ENCODE measurements at regions not wholly inside any gene's neighbourhood (a gene's known extent, or its start where the extent isn't known, plus 50 kb on each side); places are given as distances from the start of the nearest gene placed in this dataset.

DNA sequence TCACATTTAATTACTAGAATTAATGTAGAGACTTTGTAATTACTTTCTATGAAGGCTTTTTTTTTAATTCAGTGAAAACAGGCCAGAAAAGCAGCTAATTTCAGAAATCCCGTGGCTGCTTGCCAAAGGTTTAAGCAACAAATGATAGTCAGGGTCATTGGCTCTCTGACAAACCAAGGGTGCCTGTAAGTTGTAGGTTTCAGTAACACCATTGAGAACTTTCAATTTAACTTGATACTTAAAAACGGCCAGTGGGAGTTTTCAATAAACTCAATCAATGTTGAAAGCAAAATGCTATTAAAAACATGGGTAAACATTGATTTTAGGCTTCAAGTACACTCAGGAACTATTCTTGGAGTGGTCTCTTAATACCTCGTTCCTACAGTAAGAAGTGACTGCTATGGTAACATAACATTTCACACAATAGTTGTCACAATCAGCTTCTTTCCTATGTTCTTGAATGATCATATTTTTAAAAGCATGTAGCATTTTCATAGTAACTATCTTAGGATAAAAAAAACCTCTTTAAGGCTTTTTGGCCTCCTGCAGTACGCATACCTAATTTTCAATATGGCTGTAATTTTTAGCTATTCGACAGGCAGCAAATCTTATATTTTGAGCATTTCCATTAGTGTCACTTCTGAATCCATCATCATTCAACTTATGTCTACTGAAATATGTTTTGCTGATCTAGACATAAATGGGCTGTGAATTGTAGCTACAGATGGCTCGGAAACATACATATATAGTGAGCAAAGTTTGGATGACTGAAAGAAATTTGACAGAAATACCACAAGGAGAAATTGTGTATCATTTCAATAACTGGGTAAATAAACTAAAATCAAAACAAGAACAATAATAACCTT lies 592.1 kb upstream of the GBE1 start:
- no peaks in the 10 kb centered on the region for H3K4me1 ChIP-seq (ENCODE audit: control insufficient read depth in 2 of 2, insufficient read depth in 2 of 2, low read length in 2 of 2)
- no peaks in the 10 kb centered on the region for H3K36me3 ChIP-seq (ENCODE audit: control insufficient read depth in 2 of 2, insufficient read depth in 2 of 2, low read length in 1 of 2)
- no peak for DNase-seq (ENCODE audit: low read depth in 6 of 9, low spot score in 9 of 9)
- no peaks in the 10 kb centered on the region for H3K9me3 ChIP-seq (ENCODE audit: control insufficient read depth in 2 of 2, insufficient read depth in 1 of 2, low read length in 1 of 2)
- H3K4me3 ChIP-seq (ENCODE audit: low read length in 2 of 2) = no peak overlapping the region
- 90% methylated on average over 6 of the region's 6 CpGs for WGBS
- no peaks in the 10 kb centered on the region for H3K27me3 ChIP-seq (ENCODE audit: control insufficient read depth in 2 of 2, insufficient read depth in 1 of 2, low read length in 1 of 2)
- no peak overlapping the region for H3K27ac ChIP-seq (ENCODE audit: low read depth in 1 of 2, low read length in 1 of 2)

DNA sequence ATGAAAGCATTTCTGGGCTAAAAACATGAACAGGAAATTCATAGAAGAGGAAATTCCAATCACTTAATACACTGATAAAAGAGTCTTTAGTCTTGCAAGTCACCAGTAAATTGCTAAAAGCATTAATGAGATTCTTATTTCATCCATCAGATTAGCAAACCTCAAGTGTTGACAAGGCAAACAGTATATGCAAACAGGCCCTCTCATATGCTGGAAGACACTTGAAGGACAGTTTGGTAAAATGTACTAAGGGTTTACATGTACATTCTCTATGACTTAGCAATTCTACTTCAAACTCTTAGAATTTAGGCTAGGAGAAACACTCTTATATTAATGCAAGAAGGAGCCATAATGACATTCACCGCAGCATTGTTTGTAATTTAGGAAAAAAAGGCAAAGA lies 586.1 kb upstream of the GBE1 start:
- H3K4me3 ChIP-seq (ENCODE audit: low read length in 2 of 2) = no peak overlapping the region
- H3K27ac ChIP-seq (ENCODE audit: low read depth in 1 of 2, low read length in 1 of 2) = no peak overlapping the region
- H3K36me3 ChIP-seq (ENCODE audit: control insufficient read depth in 2 of 2, insufficient read depth in 2 of 2, low read length in 1 of 2) = no peaks in the 10 kb centered on the region
- no peaks in the 10 kb centered on the region for H3K27me3 ChIP-seq (ENCODE audit: control insufficient read depth in 2 of 2, insufficient read depth in 1 of 2, low read length in 1 of 2)
- DNase-seq (ENCODE audit: low read depth in 6 of 9, low spot score in 9 of 9) = no peak
- WGBS = 97% methylated on average over 1 of the region's 1 CpG
- H3K9me3 ChIP-seq (ENCODE audit: control insufficient read depth in 2 of 2, insufficient read depth in 1 of 2, low read length in 1 of 2) = no peaks in the 10 kb centered on the region
- H3K4me1 ChIP-seq (ENCODE audit: control insufficient read depth in 2 of 2, insufficient read depth in 2 of 2, low read length in 2 of 2) = no peaks in the 10 kb centered on the region

DNA sequence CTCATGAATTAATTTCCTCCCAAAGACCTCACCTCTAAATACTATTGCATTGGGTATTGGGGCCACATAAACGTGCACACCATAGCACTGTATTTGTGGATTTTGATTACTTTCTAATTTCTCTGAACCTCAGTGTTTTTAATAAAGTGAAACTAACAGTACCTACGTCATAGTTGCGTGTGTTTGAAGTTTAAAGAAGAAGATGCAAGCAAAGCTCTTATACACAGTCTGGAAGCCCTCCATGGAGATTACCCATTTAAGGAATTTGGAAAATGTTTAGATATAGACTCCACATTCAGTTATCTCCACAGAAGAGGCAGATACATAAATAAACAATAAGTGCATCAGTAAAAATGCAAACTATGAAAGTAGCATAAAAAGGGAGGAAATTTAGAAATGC lies 581.1 kb upstream of the GBE1 start:
- no peaks in the 10 kb centered on the region for H3K4me1 ChIP-seq (ENCODE audit: control insufficient read depth in 2 of 2, insufficient read depth in 2 of 2, low read length in 2 of 2)
- WGBS = 95% methylated on average over 3 of the region's 3 CpGs

DNA sequence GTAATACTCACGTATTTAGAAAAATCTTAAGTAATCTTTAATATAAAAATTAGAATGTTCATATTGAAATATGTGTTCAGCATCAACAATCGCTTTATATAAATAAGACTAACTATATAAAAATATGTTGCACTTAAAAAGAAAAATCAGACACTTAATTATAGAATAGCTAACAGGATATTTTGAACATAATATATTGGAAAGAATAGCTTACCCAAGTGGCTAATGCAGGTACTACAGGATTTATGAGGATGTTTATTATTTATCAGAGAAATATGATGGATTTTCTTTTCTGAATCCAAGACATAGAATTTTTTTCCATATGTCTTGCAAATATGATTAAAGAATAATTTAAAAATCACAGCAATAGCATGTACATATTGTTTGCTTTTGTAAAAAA lies 567.9 kb upstream of the GBE1 start:
- Histone ChIP-seq H3K4me3 (ENCODE audit: low read length in 2 of 2) (no peak overlapping the region), H3K4me1 (ENCODE audit: control insufficient read depth in 2 of 2, insufficient read depth in 2 of 2, low read length in 2 of 2) (no peaks in the 10 kb centered on the region), H3K9me3 (ENCODE audit: control insufficient read depth in 2 of 2, insufficient read depth in 1 of 2, low read length in 1 of 2) (no peaks in the 10 kb centered on the region), H3K36me3 (ENCODE audit: control insufficient read depth in 2 of 2, insufficient read depth in 2 of 2, low read length in 1 of 2) (no peaks in the 10 kb centered on the region), H3K27me3 (ENCODE audit: control insufficient read depth in 2 of 2, insufficient read depth in 1 of 2, low read length in 1 of 2) (no peaks in the 10 kb centered on the region), H3K27ac (ENCODE audit: low read depth in 1 of 2, low read length in 1 of 2) (no peak overlapping the region)
- WGBS = 73% methylated on average over 2 of the region's 2 CpGs
- no peak for DNase-seq (ENCODE audit: low read depth in 6 of 9, low spot score in 9 of 9)

More for the DNA sequence above, 581.1 kb upstream of the GBE1 start:
- Histone ChIP-seq H3K27me3 (ENCODE audit: control insufficient read depth in 2 of 2, insufficient read depth in 1 of 2, low read length in 1 of 2) (no peaks in the 10 kb centered on the region), H3K4me3 (ENCODE audit: low read length in 2 of 2) (no peak overlapping the region), H3K9me3 (ENCODE audit: control insufficient read depth in 2 of 2, insufficient read depth in 1 of 2, low read length in 1 of 2) (no peaks in the 10 kb centered on the region), H3K36me3 (ENCODE audit: control insufficient read depth in 2 of 2, insufficient read depth in 2 of 2, low read length in 1 of 2) (no peaks in the 10 kb centered on the region), H3K27ac (ENCODE audit: low read depth in 1 of 2, low read length in 1 of 2) (no peak overlapping the region)
- DNase-seq (ENCODE audit: low read depth in 6 of 9, low spot score in 9 of 9) = no peak

DNA sequence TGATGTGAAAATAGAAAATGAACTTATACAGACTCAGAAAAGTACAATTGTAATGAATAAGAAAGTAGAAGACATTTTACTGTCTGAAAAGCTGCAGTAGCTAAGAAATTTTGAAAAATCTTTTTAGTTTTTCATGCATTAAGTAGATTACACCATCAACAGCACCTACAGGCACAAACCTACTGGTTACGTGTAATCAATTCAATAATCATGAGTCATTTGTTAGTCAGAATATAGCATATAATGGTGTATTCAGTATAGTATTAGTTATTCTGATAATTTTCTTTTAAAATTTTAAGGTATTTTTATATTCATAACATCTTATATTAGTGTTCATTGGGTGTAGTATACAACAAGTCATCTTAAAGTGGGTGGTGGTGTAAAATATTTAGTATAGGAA lies 550.5 kb upstream of the GBE1 start:
- Histone ChIP-seq H3K27me3 (ENCODE audit: control insufficient read depth in 2 of 2, insufficient read depth in 1 of 2, low read length in 1 of 2) (no peaks in the 10 kb centered on the region), H3K27ac (ENCODE audit: low read depth in 1 of 2, low read length in 1 of 2) (no peak overlapping the region), H3K9me3 (ENCODE audit: control insufficient read depth in 2 of 2, insufficient read depth in 1 of 2, low read length in 1 of 2) (no peaks in the 10 kb centered on the region), H3K4me3 (ENCODE audit: low read length in 2 of 2) (no peak overlapping the region), H3K36me3 (ENCODE audit: control insufficient read depth in 2 of 2, insufficient read depth in 2 of 2, low read length in 1 of 2) (no peaks in the 10 kb centered on the region), H3K4me1 (ENCODE audit: control insufficient read depth in 2 of 2, insufficient read depth in 2 of 2, low read length in 2 of 2) (no peaks in the 10 kb centered on the region)
- DNase-seq (ENCODE audit: low read depth in 6 of 9, low spot score in 9 of 9) = no peak
- WGBS = 96% methylated on average over 1 of the region's 1 CpG

DNA sequence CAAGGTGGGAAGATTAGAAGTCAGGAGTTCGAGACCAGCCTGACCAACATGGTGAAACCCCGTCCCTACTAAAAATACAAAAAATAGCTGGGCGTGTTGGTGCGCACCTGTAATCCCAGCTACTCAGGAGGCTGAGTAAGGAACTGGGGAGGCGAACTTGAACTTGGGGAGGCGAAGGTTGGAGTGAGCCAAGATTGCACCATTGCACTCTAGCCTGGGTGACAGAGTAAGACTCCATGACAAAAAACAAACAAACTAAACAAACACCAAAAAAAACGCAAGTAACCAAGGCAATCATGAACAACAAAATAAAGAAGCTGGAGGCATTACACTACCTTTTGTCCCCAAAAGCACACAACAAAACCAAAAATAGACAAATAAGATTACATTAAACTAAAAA lies 547.3 kb upstream of the GBE1 start:
- Histone ChIP-seq H3K27me3 (ENCODE audit: control insufficient read depth in 2 of 2, insufficient read depth in 1 of 2, low read length in 1 of 2) (no peaks in the 10 kb centered on the region), H3K36me3 (ENCODE audit: control insufficient read depth in 2 of 2, insufficient read depth in 2 of 2, low read length in 1 of 2) (no peaks in the 10 kb centered on the region), H3K4me3 (ENCODE audit: low read length in 2 of 2) (no peak overlapping the region), H3K4me1 (ENCODE audit: control insufficient read depth in 2 of 2, insufficient read depth in 2 of 2, low read length in 2 of 2) (no peaks in the 10 kb centered on the region), H3K27ac (ENCODE audit: low read depth in 1 of 2, low read length in 1 of 2) (no peak overlapping the region), H3K9me3 (ENCODE audit: control insufficient read depth in 2 of 2, insufficient read depth in 1 of 2, low read length in 1 of 2) (peaks cover 0 to 6% of the 10 kb centered on the region in 2 donors)
- 93% methylated on average over 7 of the region's 7 CpGs for WGBS
- no peak for DNase-seq (ENCODE audit: low read depth in 6 of 9, low spot score in 9 of 9)

DNA sequence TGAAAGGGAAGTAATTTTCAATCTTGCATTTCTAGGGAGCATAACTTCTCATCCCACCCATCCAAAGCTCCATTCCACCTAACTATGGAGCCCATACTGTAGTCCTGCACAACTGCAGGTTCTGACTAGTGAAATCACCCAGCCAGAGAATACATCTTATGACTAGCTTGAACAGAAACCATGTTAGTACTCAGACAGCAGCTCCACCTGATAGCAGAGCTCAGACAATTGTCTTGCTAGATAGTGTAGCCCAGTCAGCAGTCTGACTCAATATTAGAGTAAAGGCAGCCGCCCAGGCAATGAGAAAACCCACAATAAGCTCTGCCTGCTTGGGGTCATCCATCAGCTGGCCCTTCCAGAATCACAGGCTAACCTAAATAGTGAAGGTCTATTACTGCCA lies 544.7 kb upstream of the GBE1 start:
- Histone ChIP-seq H3K4me1 (ENCODE audit: control insufficient read depth in 2 of 2, insufficient read depth in 2 of 2, low read length in 2 of 2) (no peaks in the 10 kb centered on the region), H3K27ac (ENCODE audit: low read depth in 1 of 2, low read length in 1 of 2) (no peak overlapping the region), H3K27me3 (ENCODE audit: control insufficient read depth in 2 of 2, insufficient read depth in 1 of 2, low read length in 1 of 2) (no peaks in the 10 kb centered on the region), H3K4me3 (ENCODE audit: low read length in 2 of 2) (no peak overlapping the region), H3K9me3 (ENCODE audit: control insufficient read depth in 2 of 2, insufficient read depth in 1 of 2, low read length in 1 of 2) (peaks cover 0 to 6% of the 10 kb centered on the region in 2 donors), H3K36me3 (ENCODE audit: control insufficient read depth in 2 of 2, insufficient read depth in 2 of 2, low read length in 1 of 2) (no peaks in the 10 kb centered on the region)
- 96% methylated on average over 1 of the region's 1 CpG for WGBS
- no peak for DNase-seq (ENCODE audit: low read depth in 6 of 9, low spot score in 9 of 9)

DNA sequence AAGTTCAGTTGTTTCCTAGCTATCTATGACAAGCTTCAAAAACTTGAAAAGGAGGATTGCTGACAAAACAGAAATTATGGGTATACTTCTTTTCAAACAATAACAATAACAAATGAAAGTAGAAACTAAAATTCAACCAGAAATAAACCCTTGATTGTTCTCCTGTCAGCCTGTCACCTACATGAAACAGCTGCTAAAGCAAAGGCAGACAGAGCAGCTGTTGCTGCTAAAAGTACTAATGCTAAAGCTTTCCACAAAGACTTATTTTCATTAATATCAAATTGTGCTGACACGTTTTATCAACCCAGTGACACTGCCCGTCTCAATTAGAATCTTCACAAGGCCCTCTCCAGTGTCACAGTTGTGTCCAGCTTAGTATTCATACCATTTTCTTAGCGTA lies 533.2 kb upstream of the GBE1 start:
- 81% methylated on average over 3 of the region's 3 CpGs for WGBS
- Histone ChIP-seq H3K4me1 (ENCODE audit: control insufficient read depth in 2 of 2, insufficient read depth in 2 of 2, low read length in 2 of 2) (no peaks in the 10 kb centered on the region), H3K27me3 (ENCODE audit: control insufficient read depth in 2 of 2, insufficient read depth in 1 of 2, low read length in 1 of 2) (no peaks in the 10 kb centered on the region), H3K9me3 (ENCODE audit: control insufficient read depth in 2 of 2, insufficient read depth in 1 of 2, low read length in 1 of 2) (no peaks in the 10 kb centered on the region), H3K36me3 (ENCODE audit: control insufficient read depth in 2 of 2, insufficient read depth in 2 of 2, low read length in 1 of 2) (no peaks in the 10 kb centered on the region), H3K27ac (ENCODE audit: low read depth in 1 of 2, low read length in 1 of 2) (no peak overlapping the region), H3K4me3 (ENCODE audit: low read length in 2 of 2) (no peak overlapping the region)
- no peak for DNase-seq (ENCODE audit: low read depth in 6 of 9, low spot score in 9 of 9)

DNA sequence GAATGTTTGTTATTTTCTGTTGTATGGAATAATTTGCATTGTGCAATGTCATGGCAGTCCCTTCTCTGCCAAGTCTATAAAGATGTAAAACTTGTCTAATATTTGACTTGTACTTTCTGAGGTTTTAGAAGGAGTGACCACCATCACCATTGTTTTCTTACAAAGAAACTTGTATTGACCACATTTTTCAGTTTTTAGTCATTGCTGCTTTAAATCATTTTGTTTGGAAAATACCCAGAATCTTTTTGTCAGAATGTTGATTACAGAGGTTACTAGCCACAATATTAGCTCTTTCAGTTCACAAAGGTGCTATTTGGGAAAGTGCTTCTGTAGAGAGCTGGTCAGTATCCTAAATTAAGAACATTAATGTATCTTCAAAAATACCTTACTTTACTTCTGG lies 532.4 kb upstream of the GBE1 start:
- Histone ChIP-seq H3K9me3 (ENCODE audit: control insufficient read depth in 2 of 2, insufficient read depth in 1 of 2, low read length in 1 of 2) (no peaks in the 10 kb centered on the region), H3K27ac (ENCODE audit: low read depth in 1 of 2, low read length in 1 of 2) (no peak overlapping the region), H3K4me3 (ENCODE audit: low read length in 2 of 2) (no peak overlapping the region), H3K27me3 (ENCODE audit: control insufficient read depth in 2 of 2, insufficient read depth in 1 of 2, low read length in 1 of 2) (no peaks in the 10 kb centered on the region), H3K36me3 (ENCODE audit: control insufficient read depth in 2 of 2, insufficient read depth in 2 of 2, low read length in 1 of 2) (no peaks in the 10 kb centered on the region), H3K4me1 (ENCODE audit: control insufficient read depth in 2 of 2, insufficient read depth in 2 of 2, low read length in 2 of 2) (no peaks in the 10 kb centered on the region)
- no peak for DNase-seq (ENCODE audit: low read depth in 6 of 9, low spot score in 9 of 9)

Measured in thymus (tissue), 11 donors.